ENCODE measurements at regions not wholly inside any gene's neighbourhood (a gene's known extent, or its start where the extent isn't known, plus 50 kb on each side); places are given as distances from the start of the nearest gene placed in this dataset.

GRCh38 chr12:68529466-68529865 lies 81.2 kb upstream of the RAP1B start:
- Histone ChIP-seq H2AFZ (ENCODE audit: low read length) (no peak overlapping the region), H3K79me2 (ENCODE audit: low read length) (no peaks in the 10 kb centered on the region), H3K9ac (ENCODE audit: low read length) (no peak overlapping the region), H3F3A (ENCODE audit: low read length, unreplicated experiment) (no peaks in the 10 kb centered on the region), H3K27ac (ENCODE audit: low read length) (no peak overlapping the region), H3K27me3 (ENCODE audit: low read length) (no peaks in the 10 kb centered on the region), H3K36me3 (ENCODE audit: low read depth, low read length) (no peaks in the 10 kb centered on the region), H3K9me2 (replicated peaks; ENCODE audit: low read length) (no peaks in the 10 kb centered on the region), H3K4me2 (ENCODE audit: low read length) (no peak overlapping the region), H3K9me3 (ENCODE audit: low read length) (no peaks in the 10 kb centered on the region), H3K4me3 (ENCODE audit: low read length) (no peak overlapping the region), H4K20me1 (ENCODE audit: low read length) (no peaks in the 10 kb centered on the region), H3K4me1 (ENCODE audit: insufficient read depth, low read length) (no peaks in the 10 kb centered on the region)
- BruUV-seq (replicated peaks): no TSS peak
- no peak for DNase-seq
- ChIA-PET CTCF (no interaction called here), POLR2A (ENCODE audit: unreplicated experiment) (no interaction called here)
- no peak for TF ChIP-seq EZH2phosphoT487 (IDR thresholded peaks at IDR 0.05; ENCODE audit: borderline replicate concordance, low read length)
- ATAC-seq: no peak
- intact Hi-C loops (cut with micrococcal nuclease): no loop called here

GRCh38 chr12:68529869-68530268 lies 80.8 kb upstream of the RAP1B start:
- TF ChIP-seq EZH2 (IDR thresholded peaks at IDR 0.05; ENCODE audit: low read length, unreplicated experiment) (no peak), CTCF (conservative IDR thresholded peaks at IDR 0.05; ENCODE audit: low read depth, low read length) (no peak), EZH2phosphoT487 (IDR thresholded peaks at IDR 0.05; ENCODE audit: borderline replicate concordance, low read length) (no peak)
- CTCF ChIA-PET: no interaction called here

GRCh38 chr12:68530299-68530698 lies 80.4 kb upstream of the RAP1B start:
- Histone ChIP-seq H3F3A (ENCODE audit: low read length, unreplicated experiment) (no peaks in the 10 kb centered on the region), H3K4me2 (ENCODE audit: low read length) (no peak overlapping the region), H3K79me2 (ENCODE audit: low read length) (no peaks in the 10 kb centered on the region), H3K9me2 (replicated peaks; ENCODE audit: low read length) (no peaks in the 10 kb centered on the region), H2AFZ (ENCODE audit: low read length) (no peak overlapping the region), H3K36me3 (ENCODE audit: low read depth, low read length) (no peaks in the 10 kb centered on the region), H3K9me3 (ENCODE audit: low read length) (no peaks in the 10 kb centered on the region), H3K27me3 (ENCODE audit: low read length) (no peaks in the 10 kb centered on the region), H3K27ac (ENCODE audit: low read length) (no peak overlapping the region), H3K9ac (ENCODE audit: low read length) (no peak overlapping the region), H4K20me1 (ENCODE audit: low read length) (no peaks in the 10 kb centered on the region), H3K4me1 (ENCODE audit: insufficient read depth, low read length) (no peaks in the 10 kb centered on the region), H3K4me3 (ENCODE audit: low read length) (no peak overlapping the region)
- BruUV-seq (replicated peaks): no TSS peak
- intact Hi-C loops (cut with micrococcal nuclease): no loop called here
- DNase-seq (no peak), ATAC-seq (no peak)
- ChIA-PET CTCF (no interaction called here), POLR2A (ENCODE audit: unreplicated experiment) (no interaction called here)
- TF ChIP-seq EZH2phosphoT487 (IDR thresholded peaks at IDR 0.05; ENCODE audit: borderline replicate concordance, low read length) (no peak), EZH2 (IDR thresholded peaks at IDR 0.05; ENCODE audit: low read length, unreplicated experiment) (no peak), CTCF (conservative IDR thresholded peaks at IDR 0.05; ENCODE audit: low read depth, low read length) (no peak)

More at GRCh38 chr12:68529869-68530268, 80.8 kb upstream of the RAP1B start:
- Histone ChIP-seq H2AFZ (ENCODE audit: low read length) (no peak overlapping the region), H3K27ac (ENCODE audit: low read length) (no peak overlapping the region), H3K4me3 (ENCODE audit: low read length) (no peak overlapping the region), H3K4me2 (ENCODE audit: low read length) (no peak overlapping the region), H3F3A (ENCODE audit: low read length, unreplicated experiment) (no peaks in the 10 kb centered on the region), H3K36me3 (ENCODE audit: low read depth, low read length) (no peaks in the 10 kb centered on the region), H3K9ac (ENCODE audit: low read length) (no peak overlapping the region), H3K9me2 (replicated peaks; ENCODE audit: low read length) (no peaks in the 10 kb centered on the region), H3K27me3 (ENCODE audit: low read length) (no peaks in the 10 kb centered on the region), H3K9me3 (ENCODE audit: low read length) (no peaks in the 10 kb centered on the region), H4K20me1 (ENCODE audit: low read length) (no peaks in the 10 kb centered on the region), H3K79me2 (ENCODE audit: low read length) (no peaks in the 10 kb centered on the region), H3K4me1 (ENCODE audit: insufficient read depth, low read length) (no peaks in the 10 kb centered on the region)
- POLR2A ChIA-PET (ENCODE audit: unreplicated experiment): no interaction called here
- BruUV-seq (replicated peaks): no TSS peak
- intact Hi-C loops (cut with micrococcal nuclease): no loop called here
- DNase-seq (no peak), ATAC-seq (no peak)
